A549 (cell line): ENCODE measurements at regions not wholly inside any gene's neighbourhood (a gene's known extent, or its start where the extent isn't known, plus 50 kb on each side); places are given as distances from the start of the nearest gene placed in this dataset.

Source experiments
- ATAC-seq, 2 experiments: fragments of 200-7000 bp in 1 of 2; fragments of >200 bp in 1 of 2; cut with Nextera tagmentation in 1 of 2; cut with Tn5 transposase in 1 of 2; 3 replicates each; pipeline versions ENCODE4 v1.8.0 to v1.9.1; 2018 to 2020; ENCODE audit warnings: mild to moderate bottlenecking in 1 of 2, moderate library complexity in 1 of 2
- CTCF ChIA-PET: fragments of 300-600 bp; sonication (Branson Sonifier 250); formaldehyde crosslinking; extraction: SDS; loops from one replicate; lab custom pipeline; 2021; ENCODE audit warnings: antibody characterized with exemption, inconsistent platforms; lab: Yijun Ruan, JAX
- POLR2A ChIA-PET: fragments of 350-600 bp; formaldehyde crosslinking; extraction: SDS; loops from one replicate; lab custom pipeline; 2021; ENCODE audit warnings: antibody characterized with exemption, inconsistent platforms; lab: Yijun Ruan, JAX
- DNase-seq, 2 experiments: peaks; one replicate each; pipeline versions ENCODE4 v3.0.0 to v3.0.0-alpha.2; 2011 to 2016; ENCODE audit warnings: low read depth in 1 of 2, low spot score in 1 of 2
- FAIRE-seq: peaks from 2 replicates; lab custom pipeline; 2011; peaks lifted over from hg19 to GRCh38; lab: Jason Lieb, UNC
- H3K27ac ChIP-seq, 2 experiments: fragments of >200 bp; sonication (Bioruptor Twin); formaldehyde crosslinking; 3 replicates each; pipeline ENCODE4 v1.5.1; 2016 to 2017
- H3K4me1 ChIP-seq: fragments of >200 bp; sonication (Bioruptor Twin); formaldehyde crosslinking; 3 replicates; pipeline ENCODE4 v1.6.1; 2016
- H3K4me2 ChIP-seq: fragments of >200 bp; sonication (Bioruptor Twin); formaldehyde crosslinking; 3 replicates; pipeline ENCODE4 v1.6.1; 2016
- H3K4me3 ChIP-seq: fragments of >200 bp; sonication (Bioruptor Twin); formaldehyde crosslinking; 3 replicates; pipeline ENCODE4 v1.5.1; 2016
- H3K9me3 ChIP-seq: fragments of >200 bp; sonication (Bioruptor Twin); formaldehyde crosslinking; 3 replicates; pipeline ENCODE4 v1.6.1; 2016
- BHLHE40 ChIP-seq: IDR thresholded peaks from 2 replicates; pipeline ENCODE4 v1.6.1; 2012; ENCODE audit warnings: low read depth, low read length, inconsistent platforms
- CBX2 ChIP-seq: fragments of 200-600 bp; sonication (generic); IDR thresholded peaks from 2 replicates; pipeline ENCODE4 v1.6.1; 2016; ENCODE audit warnings: low read depth, mild to moderate bottlenecking, borderline replicate concordance
- CBX8 ChIP-seq: fragments of 200-600 bp; sonication (generic); IDR thresholded peaks from 2 replicates; pipeline ENCODE4 v1.6.1; 2016
- CEBPB ChIP-seq, 2 experiments: fragments of >200 bp in 1 of 2; sonication (Bioruptor Twin) in 1 of 2; formaldehyde crosslinking in 1 of 2; IDR thresholded peaks; 2 replicates each; pipeline ENCODE4 v1.6.1; 2012 to 2016
- CHD2 ChIP-seq: fragments of 150-350 bp; IDR thresholded peaks from 2 replicates; pipeline ENCODE4 v1.6.1; 2014; ENCODE audit warnings: low read length; ENCODE audit not compliant: partially characterized antibody
- CHD4 ChIP-seq: fragments of 200-600 bp; sonication (generic); IDR thresholded peaks from 2 replicates; pipeline ENCODE4 v1.6.1; 2016; ENCODE audit warnings: antibody characterized with exemption, mild to moderate bottlenecking, borderline replicate concordance
- E2F6 ChIP-seq: IDR thresholded peaks from 2 replicates; pipeline ENCODE4 v1.6.1; 2012; ENCODE audit warnings: low read depth, borderline replicate concordance
- EHF ChIP-seq: fragments of 250-450 bp; sonication (Bioruptor Pico); IDR thresholded peaks from 2 replicates; pipeline ENCODE4 v1.5.0; 2020; ENCODE audit warnings: mild to moderate bottlenecking
- EHMT2 ChIP-seq: fragments of 200-600 bp; sonication (generic); IDR thresholded peaks from 2 replicates; pipeline ENCODE4 v1.6.1; 2016; ENCODE audit warnings: antibody characterized with exemption, low read depth, mild to moderate bottlenecking, moderate library complexity
- EP300 ChIP-seq, 2 experiments: fragments of >200 bp; sonication (Bioruptor Twin); formaldehyde crosslinking; IDR thresholded peaks; 2 replicates in 1 of 2; 3 replicates in 1 of 2; pipeline ENCODE4 v1.6.1; 2016 to 2017
- ESRRA ChIP-seq: fragments of 150-350 bp; IDR thresholded peaks from 2 replicates; pipeline ENCODE4 v1.6.1; 2014; ENCODE audit warnings: mild to moderate bottlenecking, low read length, borderline replicate concordance
- FOXS1 ChIP-seq: fragments of 250-450 bp; sonication (Bioruptor Pico); IDR thresholded peaks from 2 replicates; pipeline ENCODE4 v1.5.0; 2020; ENCODE audit warnings: mild to moderate bottlenecking, moderate library complexity
- HDAC2 ChIP-seq: fragments of 200-600 bp; sonication (generic); IDR thresholded peaks from 2 replicates; pipeline ENCODE4 v1.6.1; 2016
- JUNB ChIP-seq: fragments of >200 bp; sonication (Bioruptor Twin); formaldehyde crosslinking; IDR thresholded peaks from 2 replicates; pipeline ENCODE4 v1.6.1; 2016
- KDM1A ChIP-seq: fragments of 200-600 bp; sonication (generic); IDR thresholded peaks from 2 replicates; pipeline ENCODE4 v1.6.1; 2016; ENCODE audit warnings: low read depth, mild to moderate bottlenecking
- MAX ChIP-seq: IDR thresholded peaks from 2 replicates; pipeline ENCODE4 v1.6.1; 2012
- MAZ ChIP-seq: fragments of 150-350 bp; IDR thresholded peaks from 2 replicates; pipeline ENCODE4 v1.6.1; 2014; ENCODE audit warnings: antibody characterized with exemption, low read depth, low read length, borderline replicate concordance
- NPAS2 ChIP-seq: fragments of 250-450 bp; sonication (Bioruptor Pico); IDR thresholded peaks from 2 replicates; pipeline ENCODE4 v1.8.0; 2022; ENCODE audit warnings: mild to moderate bottlenecking, moderate library complexity, borderline replicate concordance
- PHF8 ChIP-seq: fragments of 200-600 bp; sonication (generic); IDR thresholded peaks from 2 replicates; pipeline ENCODE4 v1.6.1; 2016; ENCODE audit warnings: low read depth, mild to moderate bottlenecking, antibody characterized with exemption, moderate library complexity, borderline replicate concordance
- POLR2AphosphoS2 ChIP-seq: conservative IDR thresholded peaks from 2 replicates; pipeline ENCODE4 v1.6.1; 2012; ENCODE audit warnings: low read length, improper control_type of control experiment, inconsistent platforms
- RAD21 ChIP-seq, 2 experiments: fragments of >200 bp in 1 of 2; sonication (Bioruptor Twin) in 1 of 2; formaldehyde crosslinking in 1 of 2; IDR thresholded peaks in 1 of 2; conservative IDR thresholded peaks in 1 of 2; 2 replicates in 1 of 2; 3 replicates in 1 of 2; pipeline ENCODE4 v1.6.1; 2012 to 2018; ENCODE audit warnings: inconsistent platforms in 1 of 2
- RCOR1 ChIP-seq: fragments of 150-350 bp; IDR thresholded peaks from 2 replicates; pipeline ENCODE4 v1.6.1; 2014; ENCODE audit warnings: antibody characterized with exemption, low read length, low read depth
- REST ChIP-seq: fragments of 200-600 bp; sonication (generic); IDR thresholded peaks from 2 replicates; pipeline ENCODE4 v1.6.1; 2016; ENCODE audit warnings: antibody characterized with exemption, mild to moderate bottlenecking, moderate library complexity
- RNF2 ChIP-seq: fragments of 200-600 bp; sonication (generic); IDR thresholded peaks from 2 replicates; pipeline ENCODE4 v1.6.1; 2016; ENCODE audit warnings: low read depth, mild to moderate bottlenecking, antibody characterized with exemption, moderate library complexity, borderline replicate concordance
- SMC3 ChIP-seq: fragments of >200 bp; sonication (Bioruptor Twin); formaldehyde crosslinking; IDR thresholded peaks from 3 replicates; pipeline ENCODE4 v1.6.1; 2018; ENCODE audit warnings: inconsistent platforms
- TFCP2L1 ChIP-seq: fragments of 250-450 bp; sonication (Bioruptor Pico); IDR thresholded peaks from 2 replicates; pipeline ENCODE4 v1.5.0; 2021; ENCODE audit warnings: mild to moderate bottlenecking
- TP53 ChIP-seq: fragments of 250-450 bp; sonication (Bioruptor Pico); IDR thresholded peaks from 2 replicates; pipeline ENCODE4 v1.5.0; 2021; ENCODE audit warnings: mild to moderate bottlenecking, moderate library complexity
- ZNF302 ChIP-seq: fragments of 250-450 bp; sonication (Bioruptor Pico); IDR thresholded peaks from 2 replicates; pipeline ENCODE4 v1.9.0; 2021; ENCODE audit warnings: inconsistent platforms, mild to moderate bottlenecking, moderate library complexity
- ZSCAN20 ChIP-seq: fragments of 250-450 bp; sonication (Bioruptor Pico); IDR thresholded peaks from 2 replicates; pipeline ENCODE4 v1.8.0; 2022; ENCODE audit warnings: mild to moderate bottlenecking, moderate library complexity
- WGBS: methylation state at CpG from one replicate; pipeline ENCODE4 v1.1.6; 2017; ENCODE audit errors: missing lambda C conversion rate; 5-methylcytosine and 5-hydroxymethylcytosine counted together
- TF ChIP-seq, protein P1 (sequence below): fragments of >200 bp; sonication (Bioruptor Twin); formaldehyde crosslinking; IDR thresholded peaks from 3 replicates; pipeline ENCODE4 v1.6.1; 2016
- TF ChIP-seq, protein P2 (sequence below): fragments of 250-450 bp; sonication (Bioruptor Pico); IDR thresholded peaks from 2 replicates; pipeline ENCODE4 v1.5.0; 2020; ENCODE audit warnings: low read depth, mild to moderate bottlenecking, moderate library complexity
- TF ChIP-seq, protein P3 (sequence below): IDR thresholded peaks from 2 replicates; pipeline ENCODE4 v1.6.1; 2012

DNA sequence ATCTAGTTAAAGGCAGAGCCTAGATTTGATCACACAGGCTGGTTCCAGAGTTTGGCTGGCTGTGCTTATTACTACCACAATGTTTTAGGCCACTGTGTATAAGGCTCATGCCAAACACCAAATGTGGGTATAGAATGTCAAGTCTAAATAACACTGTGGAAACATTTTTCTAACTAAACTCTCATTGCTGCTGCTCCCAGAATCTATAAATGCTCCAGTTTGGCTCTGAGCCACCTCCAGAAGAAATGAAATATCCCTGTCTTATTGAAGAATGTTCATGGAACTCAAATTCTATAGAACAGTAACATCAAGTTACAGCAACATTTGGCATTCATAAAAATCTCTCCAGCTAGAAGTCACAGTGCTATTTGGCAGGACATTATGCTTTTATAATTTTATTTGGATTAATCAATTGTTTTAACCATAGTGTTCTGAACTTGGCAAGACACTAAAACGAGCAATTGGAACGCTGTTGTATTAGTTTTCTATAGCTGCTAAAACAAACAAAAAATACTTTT lies 178.1 kb upstream of the COX7C start:
- ChIA-PET CTCF (no interaction called here), POLR2A (no interaction called here)
- no peak for TF ChIP-seq RCOR1
- no peak for TF ChIP-seq REST
- no peak for TF ChIP-seq EP300 (IDR thresholded peaks at IDR 0.05)
- TF ChIP-seq POLR2AphosphoS2, result no peak
- TF ChIP-seq MAX, result no peak
- TF ChIP-seq, protein P1, sequence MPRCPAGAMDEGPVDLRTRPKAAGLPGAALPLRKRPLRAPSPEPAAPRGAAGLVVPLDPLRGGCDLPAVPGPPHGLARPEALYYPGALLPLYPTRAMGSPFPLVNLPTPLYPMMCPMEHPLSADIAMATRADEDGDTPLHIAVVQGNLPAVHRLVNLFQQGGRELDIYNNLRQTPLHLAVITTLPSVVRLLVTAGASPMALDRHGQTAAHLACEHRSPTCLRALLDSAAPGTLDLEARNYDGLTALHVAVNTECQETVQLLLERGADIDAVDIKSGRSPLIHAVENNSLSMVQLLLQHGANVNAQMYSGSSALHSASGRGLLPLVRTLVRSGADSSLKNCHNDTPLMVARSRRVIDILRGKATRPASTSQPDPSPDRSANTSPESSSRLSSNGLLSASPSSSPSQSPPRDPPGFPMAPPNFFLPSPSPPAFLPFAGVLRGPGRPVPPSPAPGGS, result no peak
- TF ChIP-seq, protein P2, sequence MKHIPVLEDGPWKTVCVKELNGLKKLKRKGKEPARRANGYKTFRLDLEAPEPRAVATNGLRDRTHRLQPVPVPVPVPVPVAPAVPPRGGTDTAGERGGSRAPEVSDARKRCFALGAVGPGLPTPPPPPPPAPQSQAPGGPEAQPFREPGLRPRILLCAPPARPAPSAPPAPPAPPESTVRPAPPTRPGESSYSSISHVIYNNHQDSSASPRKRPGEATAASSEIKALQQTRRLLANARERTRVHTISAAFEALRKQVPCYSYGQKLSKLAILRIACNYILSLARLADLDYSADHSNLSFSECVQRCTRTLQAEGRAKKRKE (CRISPR knock-in tag), result no peak
- TF ChIP-seq CHD4, result no peak
- TF ChIP-seq HDAC2, result no peak
- no peak for TF ChIP-seq E2F6
- no peak for TF ChIP-seq TP53 (CRISPR knock-in tag)
- no peak for TF ChIP-seq KDM1A
- TF ChIP-seq CEBPB (IDR thresholded peaks at IDR 0.05), result no peak
- no peak for TF ChIP-seq RAD21 (conservative IDR thresholded peaks at IDR 0.05 in 1 of 2, IDR thresholded peaks at IDR 0.05 in 1 of 2)
- no peak for TF ChIP-seq NPAS2
- no peak for TF ChIP-seq CBX8
- H3K27ac ChIP-seq, result no peak overlapping the region
- no peaks in the 10 kb centered on the region for H3K4me1 ChIP-seq
- no peak overlapping the region for H3K4me3 ChIP-seq
- WGBS, result 19% methylated on average over 2 of the region's 2 CpGs
- H3K4me2 ChIP-seq, result no peak overlapping the region
- ATAC-seq, result no peak
- FAIRE-seq, result no peak
- no peaks in the 10 kb centered on the region for H3K9me3 ChIP-seq
- no peak for DNase-seq

- Histone ChIP-seq H3K4me2 (no peak overlapping the region), H3K4me1 (no peaks in the 10 kb centered on the region), H3K4me3 (no peak overlapping the region), H3K27ac (no peak overlapping the region), H3K9me3 (no peaks in the 10 kb centered on the region)
- POLR2A ChIA-PET, result no interaction called here
- 38% methylated on average over 2 of the region's 2 CpGs for WGBS
- TF ChIP-seq, protein P3, sequence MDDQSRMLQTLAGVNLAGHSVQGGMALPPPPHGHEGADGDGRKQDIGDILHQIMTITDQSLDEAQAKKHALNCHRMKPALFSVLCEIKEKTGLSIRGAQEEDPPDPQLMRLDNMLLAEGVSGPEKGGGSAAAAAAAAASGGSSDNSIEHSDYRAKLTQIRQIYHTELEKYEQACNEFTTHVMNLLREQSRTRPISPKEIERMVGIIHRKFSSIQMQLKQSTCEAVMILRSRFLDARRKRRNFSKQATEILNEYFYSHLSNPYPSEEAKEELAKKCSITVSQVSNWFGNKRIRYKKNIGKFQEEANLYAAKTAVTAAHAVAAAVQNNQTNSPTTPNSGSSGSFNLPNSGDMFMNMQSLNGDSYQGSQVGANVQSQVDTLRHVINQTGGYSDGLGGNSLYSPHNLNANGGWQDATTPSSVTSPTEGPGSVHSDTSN, result no peak
- TF ChIP-seq TFCP2L1 (no peak), MAZ (no peak), JUNB (no peak), FOXS1 (CRISPR knock-in tag) (no peak), SMC3 (no peak), BHLHE40 (no peak), KDM1A (no peak), ZSCAN20 (CRISPR knock-in tag) (no peak), ZNF302 (CRISPR knock-in tag) (no peak), PHF8 (no peak), EHF (CRISPR knock-in tag) (no peak), RNF2 (no peak), ESRRA (no peak), EHMT2 (no peak), CBX2 (no peak), CHD2 (no peak), CHD4 (no peak), CBX8 (no peak)
- FAIRE-seq (no peak), DNase-seq (no peak), ATAC-seq (no peak)
- CTCF ChIA-PET, result no interaction called here
Observed at GRCh38 chr5:86442036-86442745, 175.6 kb upstream of the COX7C start.
